Sigmoid colon (tissue), 6 donors: ENCODE measurements at regions not wholly inside any gene's neighbourhood (a gene's known extent, or its start where the extent isn't known, plus 50 kb on each side); places are given as distances from the start of the nearest gene placed in this dataset.
A peak's percentile ranks its signal among the peaks of the same experiment; 100 is the strongest.
"Not testable (repeated sequence)": the region's sequence is repeated elsewhere in the genome, so short reads cannot be mapped to it uniquely, and the experiment has no call there.

Experiments
- DNase-seq: peaks from one replicate; pipeline ENCODE4 v3.0.0-alpha.2; 2019
- H3K27ac ChIP-seq, 4 donors: fragments of 200-600 bp; sonication (generic); one replicate each; pipeline ENCODE4 v1.5.1; 2016 to 2019; ENCODE audit warnings: mild to moderate bottlenecking in 1 of 4
- H3K27me3 ChIP-seq, 3 donors: fragments of 200-600 bp; sonication (generic); one replicate each; pipeline ENCODE4 v1.5.1; 2019; ENCODE audit warnings: mild to moderate bottlenecking in 1 of 3
- H3K36me3 ChIP-seq, 4 donors: fragments of 200-600 bp; sonication (generic); one replicate each; pipeline ENCODE4 v1.5.1; 2016 to 2019
- H3K4me1 ChIP-seq, 4 donors: fragments of 200-600 bp; sonication (generic); one replicate each; pipeline ENCODE4 v1.5.1; 2017 to 2019
- H3K4me3 ChIP-seq, 4 donors: fragments of 200-600 bp; sonication (generic); one replicate each; pipeline ENCODE4 v1.5.1; 2017 to 2019; ENCODE audit warnings: mild to moderate bottlenecking in 2 of 4, moderate library complexity in 1 of 4
- H3K9me3 ChIP-seq, 4 donors: fragments of 200-600 bp in 3 of 4; sonication (generic) in 3 of 4; one replicate each; pipeline versions ENCODE4 v1.5.1 to v1.6.1; 2013 to 2019
- CTCF ChIP-seq, 4 experiments: fragments of 450-650 bp in 3 of 4; fragments of 200-600 bp in 1 of 4; IDR thresholded peaks; one replicate each; pipeline ENCODE4 v1.5.1; 2016 to 2019; ENCODE audit warnings: antibody characterized with exemption in 4 of 4, mild to moderate bottlenecking in 3 of 4, moderate library complexity in 2 of 4
- EP300 ChIP-seq, 4 donors: sonication (generic); formaldehyde crosslinking; IDR thresholded peaks; one replicate each; pipeline ENCODE4 v1.6.1; 2017; ENCODE audit warnings: antibody characterized with exemption in 4 of 4
- POLR2A ChIP-seq, 2 donors: fragments of 450-650 bp; IDR thresholded peaks; one replicate each; pipeline ENCODE4 v1.6.1; 2016; ENCODE audit warnings: antibody characterized with exemption in 2 of 2, mild to moderate bottlenecking in 2 of 2, moderate library complexity in 2 of 2
- POLR2AphosphoS5 ChIP-seq, 4 donors: sonication (generic); formaldehyde crosslinking; IDR thresholded peaks; one replicate each; pipeline ENCODE4 v1.6.1; 2017; ENCODE audit warnings: antibody characterized with exemption in 4 of 4
- WGBS, 2 donors: extraction: QIAGEN DNeasy Blood & Tissue Kit; methylation state at CpG; one replicate each; pipeline ENCODE4 v1.1.7; 2013; 5-methylcytosine and 5-hydroxymethylcytosine counted together
- intact Hi-C: fragments of 100-400 bp; cut with DNase I; formaldehyde crosslinking; loops from one replicate; pipeline ENCODE4 v1.15.1; 2023
- donor health status: healthy with polysubstance abuse.
- donor health status: healthy.

DNA sequence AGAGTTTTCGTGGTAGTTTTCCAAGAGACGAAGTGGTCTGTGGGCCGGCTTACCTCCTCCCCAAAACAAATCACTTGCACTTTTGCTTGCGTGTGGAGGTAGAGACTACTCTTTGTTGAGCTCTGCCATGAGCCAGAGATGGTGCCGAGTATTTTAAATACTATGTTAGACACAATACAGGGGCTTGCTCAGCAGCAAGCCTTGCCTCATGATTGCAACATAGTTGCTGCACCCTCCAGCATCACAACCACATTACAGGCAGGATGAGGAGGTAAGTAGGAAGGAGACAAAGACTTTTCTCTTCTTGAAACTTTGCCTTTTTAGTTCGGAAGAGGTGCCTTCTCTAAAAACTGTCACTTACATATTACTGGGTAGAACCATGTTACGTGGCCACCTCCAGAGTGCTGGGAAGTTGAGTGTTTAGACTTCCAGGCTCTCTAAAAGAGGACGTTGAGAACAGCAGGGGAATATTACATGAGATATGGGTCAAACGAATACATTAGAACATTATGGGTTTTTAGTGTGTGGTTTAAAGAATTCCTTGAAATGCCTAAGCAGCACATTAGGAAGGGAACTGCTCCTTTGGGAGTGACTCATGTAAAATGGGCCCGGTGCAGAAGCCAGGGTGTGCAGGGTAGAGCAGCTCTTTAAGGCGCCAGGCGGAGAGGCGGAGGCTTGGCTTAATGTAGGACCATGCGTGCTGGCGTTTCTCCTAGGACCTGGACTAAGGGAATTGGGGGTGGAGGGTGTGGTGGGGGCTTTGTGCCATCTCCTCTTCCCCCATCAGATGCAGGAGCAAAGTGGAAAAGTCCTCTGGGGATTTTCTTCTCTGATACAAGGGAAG is 110.6 kb upstream of the PRMT8 start:
- no peaks in the 10 kb centered on the region for H3K27me3 ChIP-seq
- DNase-seq: no peak
- TF ChIP-seq CTCF (IDR thresholded peaks at IDR 0.05) (no peak), POLR2AphosphoS5 (IDR thresholded peaks at IDR 0.05) (no peak), EP300 (IDR thresholded peaks at IDR 0.05) (no peak), POLR2A (IDR thresholded peaks at IDR 0.05) (no peak)
- WGBS, 2 donors: 80 to 81% methylated on average over 15 of the region's 15 CpGs
- intact Hi-C loops: no loop called here
- H3K27ac ChIP-seq: no peak overlapping the region
- H3K36me3 ChIP-seq: no peaks in the 10 kb centered on the region
- H3K4me3 ChIP-seq: no peak overlapping the region
- peaks cover 0 to 2% (median 0%) of the 10 kb centered on the region in 4 donors for H3K9me3 ChIP-seq
- H3K4me1 ChIP-seq: peaks cover 0 to 9% (median 7%) of the 10 kb centered on the region in 4 donors

DNA sequence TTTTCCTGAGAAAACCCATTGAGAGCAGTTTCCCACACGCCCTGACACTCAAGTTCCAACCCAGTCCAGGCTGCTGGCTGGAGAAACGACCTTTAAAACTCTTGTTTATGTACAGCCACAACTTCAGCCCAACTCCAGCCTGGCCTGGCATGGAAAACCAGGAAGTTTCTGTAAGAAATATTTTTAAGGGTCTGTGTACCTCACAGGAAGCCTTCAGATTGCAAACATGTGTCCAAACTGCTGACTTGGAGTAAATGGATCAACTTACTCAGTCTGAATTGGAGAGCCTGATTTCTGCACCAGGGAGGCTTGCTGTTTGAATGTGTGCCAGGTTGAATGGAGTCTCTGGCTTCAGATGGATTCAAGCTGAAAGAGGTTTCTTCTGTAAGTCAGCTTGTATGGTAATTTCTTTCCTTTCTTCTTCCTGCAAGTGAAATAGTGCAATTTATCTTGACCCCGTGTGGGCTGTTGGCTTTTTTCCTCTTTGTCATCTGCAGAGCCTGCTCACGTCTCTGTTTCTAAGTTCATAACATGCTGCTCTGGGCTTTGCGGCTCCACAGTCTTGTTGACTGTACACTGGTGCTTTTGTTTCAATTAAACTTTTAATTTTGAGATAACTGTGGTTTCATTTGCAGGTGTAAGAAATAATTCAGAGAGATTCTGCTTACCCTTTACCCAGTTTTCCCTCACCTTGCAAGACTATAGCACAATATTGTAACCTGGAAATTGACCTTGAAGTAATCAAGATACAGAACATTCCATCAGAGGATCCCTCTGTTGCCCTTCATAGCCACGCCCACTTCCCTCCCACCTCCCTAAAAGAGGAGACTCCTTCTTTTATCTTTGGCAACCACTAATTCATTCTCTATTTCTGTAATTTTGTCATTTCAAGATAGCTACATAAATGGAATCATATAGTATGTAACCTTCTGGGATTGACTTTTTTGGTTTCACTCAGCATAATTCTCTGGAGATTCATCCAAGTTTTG is 109.7 kb upstream of the PRMT8 start:
- DNase-seq: peak; percentile 73
- no peaks in the 10 kb centered on the region for H3K36me3 ChIP-seq
- no peak overlapping the region for H3K4me3 ChIP-seq
- no peaks in the 10 kb centered on the region for H3K27me3 ChIP-seq
- WGBS, 2 donors: 34 to 40% methylated on average over 6 of the region's 6 CpGs
- no peak overlapping the region for H3K27ac ChIP-seq
- intact Hi-C loops: no loop called here
- H3K9me3 ChIP-seq: no peaks in the 10 kb centered on the region
- TF ChIP-seq POLR2A (IDR thresholded peaks at IDR 0.05) (no peak), EP300 (IDR thresholded peaks at IDR 0.05) (no peak), CTCF (IDR thresholded peaks at IDR 0.05) (no peak), POLR2AphosphoS5 (IDR thresholded peaks at IDR 0.05) (no peak)
- H3K4me1 ChIP-seq: peaks cover 0 to 9% (median 7%) of the 10 kb centered on the region in 4 donors

DNA sequence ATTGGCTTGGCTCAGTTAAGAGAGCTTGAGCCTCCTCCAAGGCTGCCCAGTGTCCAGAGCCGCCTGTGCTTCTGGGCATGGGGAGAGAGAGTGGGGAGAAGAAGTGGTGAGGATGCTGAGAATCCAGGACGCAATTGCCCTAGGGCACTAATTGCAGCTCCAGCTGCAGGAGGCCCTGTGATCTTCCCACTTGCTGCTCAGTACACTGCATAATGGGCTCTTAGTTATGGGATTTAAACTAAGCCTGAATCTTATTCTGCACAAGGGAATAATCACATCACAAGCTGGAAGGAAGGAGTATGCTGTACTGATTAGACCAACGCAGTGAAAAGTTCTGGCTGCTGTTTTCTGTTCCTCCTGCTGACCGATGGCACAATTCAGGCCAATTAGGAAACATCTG is 101.0 kb upstream of the PRMT8 start:
- Histone ChIP-seq H3K9me3 (no peaks in the 10 kb centered on the region), H3K4me3 (no peak overlapping the region), H3K36me3 (no peaks in the 10 kb centered on the region), H3K27me3 (peaks cover 4 to 7% (median 4%) of the 10 kb centered on the region in 3 donors), H3K27ac (no peak overlapping the region), H3K4me1 (no peaks in the 10 kb centered on the region)
- intact Hi-C loops: no loop called here
- no peak for TF ChIP-seq POLR2A (IDR thresholded peaks at IDR 0.05)
- no peak for TF ChIP-seq EP300 (IDR thresholded peaks at IDR 0.05)
- TF ChIP-seq POLR2AphosphoS5 (IDR thresholded peaks at IDR 0.05): no peak
- TF ChIP-seq CTCF (IDR thresholded peaks at IDR 0.05): no peak
- DNase-seq: no peak
- 73 to 77% methylated on average over 4 of the region's 4 CpGs for WGBS, 2 donors

- H3K4me3 ChIP-seq, DNase-seq, H3K36me3 ChIP-seq, H3K4me1 ChIP-seq, H3K9me3 ChIP-seq, intact Hi-C loops, H3K27ac ChIP-seq: not testable (repeated sequence)
- H3K27me3 ChIP-seq: peaks cover 0 to 19% (median 4%) of the 10 kb centered on the region in 3 donors
- WGBS, 2 donors: 24 to 28% methylated on average over 16 of the region's 16 CpGs
Observed at GRCh38 chr12:3397596-3397995, 93.4 kb upstream of the PRMT8 start.
